ENCODE measurements at regions not wholly inside any gene's neighbourhood (a gene's known extent, or its start where the extent isn't known, plus 50 kb on each side); places are given as distances from the start of the nearest gene placed in this dataset.

GRCh38 chr4:124307143-124307542 lies 405.4 kb downstream of the ANKRD50 start:
- TF ChIP-seq CTCF (IDR thresholded peaks at IDR 0.05; ENCODE audit: low read length) (no peak), EZH2phosphoT487 (IDR thresholded peaks at IDR 0.05; ENCODE audit: low read length) (no peak), EZH2 (optimal IDR thresholded peaks at IDR 0.05; ENCODE audit: low read depth, low read length) (no peak)

Measured in MM.1S (cell line).